AG08396 (cell line): ENCODE measurements at regions not wholly inside any gene's neighbourhood (a gene's known extent, or its start where the extent isn't known, plus 50 kb on each side); places are given as distances from the start of the nearest gene placed in this dataset.
"Not testable (repeated sequence)": the region's sequence is repeated elsewhere in the genome, so short reads cannot be mapped to it uniquely, and the experiment has no call there.

ENCODE experiments used
- DNase-seq: peaks from one replicate; pipeline ENCODE4 v3.0.0; 2012; ENCODE audit warnings: low spot score, mixed read lengths

- DNase-seq = no peak
Observed at GRCh38 chr2:7430421-7430868, 513.2 kb downstream of the RNF144A start.

DNA sequence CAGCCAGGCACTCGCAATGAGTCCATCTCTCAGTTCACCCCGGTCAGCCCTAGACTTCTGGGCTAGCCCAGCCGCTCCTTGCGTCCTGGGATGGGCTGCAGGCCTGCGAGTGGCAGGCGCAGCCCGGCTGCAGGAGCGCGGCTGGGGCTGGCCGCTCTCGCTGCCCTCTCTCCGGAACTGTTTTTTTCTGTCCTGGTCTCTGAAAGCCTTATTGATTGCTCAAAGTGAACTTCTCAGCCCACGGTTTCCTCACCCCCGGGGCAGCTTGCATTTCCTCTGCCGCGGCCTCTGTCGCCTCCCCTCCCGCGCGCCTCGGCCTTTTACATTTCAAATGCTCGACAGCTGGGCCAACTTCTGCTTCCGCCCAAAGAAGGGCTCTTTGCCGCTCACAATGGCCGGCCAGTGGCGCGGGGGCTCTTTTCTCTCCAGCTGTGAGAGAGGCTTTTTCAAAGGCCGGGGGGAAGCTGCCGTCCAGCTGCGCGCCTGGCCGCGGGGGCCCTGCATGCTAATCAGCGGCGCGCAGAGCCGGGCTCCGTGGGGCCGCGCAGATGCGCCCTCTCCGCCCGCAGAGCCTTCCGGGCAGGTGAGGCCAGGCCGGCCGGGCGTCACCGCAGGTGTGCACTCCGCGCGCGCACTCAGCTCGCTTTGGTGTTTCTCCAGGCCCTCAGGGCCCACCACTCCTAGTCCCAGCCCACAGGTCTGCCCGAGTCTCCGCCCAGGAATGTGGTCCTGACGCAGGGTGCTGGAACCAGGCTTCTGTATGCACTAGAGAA is 513.8 kb downstream of the RNF144A start:
- no peak for DNase-seq

DNA sequence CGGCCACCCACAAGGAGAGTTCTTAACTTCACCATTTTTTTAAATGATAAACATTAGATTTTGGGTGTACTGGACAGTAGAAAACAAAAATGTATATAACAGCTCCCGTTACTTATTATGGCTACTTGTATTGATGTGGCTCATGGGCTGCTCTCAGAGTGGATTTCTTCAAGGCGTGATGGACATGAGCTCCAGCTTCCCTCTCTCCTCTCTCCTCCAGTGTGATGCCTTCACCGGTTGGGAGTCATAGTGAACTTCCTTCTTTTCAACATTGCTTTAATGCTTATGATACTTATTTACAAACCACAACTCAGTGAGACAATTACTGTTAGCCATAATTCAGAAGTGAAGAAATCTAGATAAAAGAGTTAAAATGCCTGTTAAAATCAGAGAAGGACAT is 515.2 kb downstream of the RNF144A start:
- no peak for DNase-seq

- no peak for DNase-seq
Observed at GRCh38 chr2:7436096-7436906, 519.1 kb downstream of the RNF144A start.

DNA sequence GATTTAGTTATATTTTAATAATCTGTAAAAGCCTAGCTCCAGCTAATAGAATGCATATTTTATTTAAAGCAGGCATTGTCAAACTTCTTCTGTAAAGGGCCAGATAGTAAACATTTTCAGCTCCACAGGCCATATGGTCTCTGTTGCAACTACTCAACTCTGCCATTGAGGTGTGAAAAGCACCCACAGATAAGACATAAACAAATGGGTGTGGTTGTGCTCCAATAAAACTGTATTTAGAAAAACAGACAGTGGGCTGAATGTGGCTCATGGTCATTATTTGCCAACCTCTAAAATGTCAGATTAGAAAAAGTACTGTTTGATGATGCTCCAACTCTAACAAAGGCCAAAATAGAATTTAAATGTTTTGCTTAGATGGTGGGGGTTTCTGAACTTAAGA is 519.9 kb downstream of the RNF144A start:
- DNase-seq = no peak

GRCh38 chr2:7437716-7438632 is 520.8 kb downstream of the RNF144A start:
- DNase-seq = no peak

DNA sequence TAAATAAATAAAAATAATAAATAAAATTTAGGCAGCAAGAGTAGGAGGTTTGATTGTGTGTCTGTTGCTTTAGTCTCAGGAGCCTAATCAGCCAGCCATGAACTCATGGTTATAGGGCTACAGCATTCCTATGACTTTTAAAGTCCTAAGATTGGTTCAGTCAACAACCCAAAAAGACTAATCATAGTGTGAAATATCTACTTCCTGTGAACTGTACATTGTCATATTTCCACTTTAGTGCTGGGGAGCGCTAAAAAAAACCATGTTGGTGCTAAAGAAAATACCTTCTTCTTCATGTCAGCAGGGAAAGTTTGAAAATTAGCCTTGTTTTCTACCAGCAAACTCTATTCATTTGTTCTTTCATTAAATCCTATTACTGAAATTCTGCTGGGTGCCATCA is 521.6 kb downstream of the RNF144A start:
- no peak for DNase-seq

DNA sequence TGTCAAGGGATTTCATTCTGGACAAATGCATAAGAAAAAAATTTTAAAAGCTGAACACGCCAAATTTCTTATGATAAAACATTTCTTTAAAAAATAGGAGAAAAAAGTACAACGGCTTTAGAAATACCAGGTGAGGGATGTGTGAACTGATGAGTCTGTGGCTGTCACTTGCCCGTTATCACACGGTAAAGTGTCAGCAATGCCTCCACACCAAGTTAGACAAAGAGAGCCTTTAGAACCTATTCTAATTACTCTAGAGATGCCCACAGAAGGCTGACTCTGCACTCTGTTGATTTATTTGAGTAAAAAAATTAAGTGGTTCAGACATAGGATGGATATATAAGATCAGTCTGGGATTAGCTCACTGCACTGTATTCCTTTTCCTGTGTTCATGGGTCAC is 523.8 kb downstream of the RNF144A start:
- no peak for DNase-seq

DNA sequence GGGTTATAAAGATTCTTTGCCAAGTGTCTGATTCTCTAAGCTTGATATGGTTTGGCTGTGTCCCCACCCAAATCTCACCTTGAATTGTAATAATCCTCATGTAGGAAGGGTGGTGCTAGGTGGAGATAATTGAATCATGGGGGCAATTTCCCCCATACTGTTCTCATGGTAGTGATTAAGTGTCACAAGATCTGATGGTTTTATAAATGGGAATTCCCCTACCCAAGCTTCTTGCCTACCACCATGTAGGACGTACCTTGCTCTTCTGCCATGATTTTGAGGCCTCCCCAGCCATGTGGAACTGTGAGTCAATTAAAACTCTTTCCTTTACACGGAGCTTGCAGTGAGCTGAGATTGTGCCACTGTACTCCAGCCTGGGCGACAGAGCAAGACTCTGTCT is 524.6 kb downstream of the RNF144A start:
- DNase-seq = not testable (repeated sequence)

DNA sequence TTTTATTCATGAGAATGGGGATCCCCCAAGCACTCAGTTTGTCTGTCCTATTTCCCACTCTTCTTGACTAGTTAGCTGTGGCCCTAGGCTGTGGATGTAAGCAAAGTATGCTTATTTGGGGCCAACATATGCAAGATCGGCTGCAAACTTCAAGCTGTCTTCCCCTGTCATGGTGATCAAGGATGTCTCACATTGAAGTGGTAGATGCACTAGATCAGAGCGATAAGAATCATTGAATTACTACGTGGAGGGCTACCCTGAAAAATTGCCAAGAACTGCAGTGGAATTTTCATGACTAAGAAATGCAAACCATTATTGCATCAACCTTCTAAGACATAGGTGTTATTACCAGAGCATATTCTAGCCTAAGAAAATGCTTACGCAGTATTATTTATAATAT is 527.4 kb downstream of the RNF144A start:
- no peak for DNase-seq

DNA sequence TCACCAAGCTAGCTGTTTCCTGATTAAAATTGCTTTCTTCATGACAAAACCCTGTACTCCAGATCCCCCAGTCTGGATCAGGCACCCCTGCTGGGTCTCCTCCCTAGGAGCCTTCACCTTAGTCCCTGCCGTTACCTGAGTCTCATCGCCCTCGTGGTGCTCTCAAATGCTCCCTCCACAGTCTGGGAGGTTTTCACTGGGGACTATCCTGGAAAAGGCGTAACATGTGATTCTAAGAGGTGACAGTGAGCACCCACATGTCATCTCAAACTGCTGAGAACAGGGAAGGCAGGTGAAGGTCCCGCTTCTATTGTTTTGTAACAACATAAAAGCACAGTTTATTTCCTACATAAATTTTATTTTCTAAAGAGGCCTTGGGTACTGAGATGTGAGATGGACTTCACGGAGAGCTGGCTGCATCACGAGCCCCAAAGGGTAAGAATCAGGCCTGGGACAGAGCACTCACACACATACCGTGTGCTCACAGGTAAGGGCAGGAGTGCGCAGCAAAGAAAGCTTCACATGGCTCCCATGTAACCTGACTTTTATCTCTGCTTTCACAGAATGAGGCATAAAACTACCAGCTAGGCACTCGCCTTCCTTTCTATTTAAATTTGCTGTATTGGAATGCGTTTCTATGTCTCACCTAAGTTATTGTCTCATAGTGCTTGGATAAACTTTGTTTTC is 531.5 kb downstream of the RNF144A start:
- no peak for DNase-seq

DNA sequence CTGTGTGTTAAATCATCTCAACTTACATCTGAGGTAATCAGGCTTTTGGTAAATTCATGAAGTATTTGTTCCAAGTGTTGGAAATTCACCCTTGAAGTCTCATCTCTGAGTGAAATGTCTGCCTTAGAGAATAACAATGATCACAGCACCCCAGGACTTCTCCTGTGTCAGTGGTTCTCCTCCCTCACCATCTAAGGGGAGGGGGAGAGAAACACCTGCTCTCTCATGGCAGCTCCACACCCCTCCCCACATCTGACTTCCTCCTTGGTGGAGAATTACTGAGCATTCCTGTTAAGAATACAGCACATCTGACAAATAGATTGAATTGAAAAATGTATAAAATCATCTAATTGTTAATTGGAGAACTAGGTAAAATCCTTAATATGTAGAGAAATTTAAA is 532.1 kb downstream of the RNF144A start:
- no peak for DNase-seq

DNA sequence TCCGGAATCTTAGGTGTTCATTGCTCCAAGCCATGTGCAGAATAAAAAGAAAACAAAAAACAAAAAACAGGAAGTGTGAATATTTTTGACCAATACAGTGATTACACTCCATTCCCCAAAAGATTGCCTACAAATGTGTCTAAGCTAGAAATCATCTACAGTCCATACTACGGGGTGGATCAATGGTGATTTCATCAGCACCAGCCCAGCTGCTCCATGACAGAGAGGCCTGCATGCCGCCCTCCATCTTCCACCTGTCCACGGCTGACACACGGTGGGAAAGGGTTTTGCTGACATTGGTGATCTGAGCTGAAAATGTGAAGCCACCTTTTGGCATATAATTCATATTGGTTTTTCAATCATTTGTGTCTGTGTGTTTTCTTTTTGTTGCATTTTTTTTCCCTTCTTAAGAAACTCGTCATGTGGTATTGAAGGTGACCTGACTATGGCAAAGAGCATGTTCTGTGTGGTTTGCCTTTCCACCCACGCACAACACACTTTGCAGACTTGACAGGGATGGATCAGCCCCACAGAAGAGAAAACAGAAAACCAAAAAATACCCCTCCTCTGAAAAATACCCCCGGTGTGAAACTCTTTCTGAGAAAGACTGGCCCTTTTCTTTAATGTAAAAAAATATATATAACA is 533.1 kb downstream of the RNF144A start:
- no peak for DNase-seq

- DNase-seq = no peak
Observed at GRCh38 chr2:7450833-7451190, 533.6 kb downstream of the RNF144A start.

DNA sequence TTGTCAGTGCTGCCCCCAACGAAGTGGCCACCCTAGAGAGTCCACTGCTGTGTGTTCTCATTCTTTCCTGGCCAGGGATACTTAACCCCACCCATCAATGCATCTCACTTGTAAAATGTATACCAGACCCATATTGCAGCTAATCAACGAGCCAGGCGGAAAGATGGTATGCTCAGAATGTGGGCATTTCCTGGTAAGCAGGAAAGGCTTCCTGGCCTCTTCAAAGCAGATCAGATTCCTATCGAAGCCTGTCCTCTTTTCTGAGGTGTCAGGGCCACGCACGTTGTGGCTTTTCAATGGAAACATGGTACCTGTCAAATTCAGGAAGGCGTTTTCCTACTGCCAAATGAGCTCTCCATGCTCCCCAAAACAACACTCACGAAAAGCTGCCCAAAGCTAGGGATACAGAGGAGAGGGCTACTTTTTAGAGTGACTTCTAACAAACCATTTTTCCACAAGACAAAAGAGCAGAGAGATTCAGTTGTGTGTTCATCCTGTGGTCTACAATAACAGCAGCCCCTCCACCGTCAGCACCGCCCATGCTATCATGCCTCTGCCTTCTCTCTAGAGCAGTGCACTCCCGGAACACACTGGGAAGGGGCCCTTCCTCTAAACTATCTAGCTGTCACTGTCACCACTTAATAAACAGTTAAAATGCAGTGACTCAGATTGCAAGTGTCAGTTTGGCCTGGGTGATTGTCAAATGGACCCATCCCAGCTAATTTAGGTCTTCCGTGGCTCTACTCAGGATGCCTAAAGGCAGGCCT is 535.1 kb downstream of the RNF144A start:
- no peak for DNase-seq

DNA sequence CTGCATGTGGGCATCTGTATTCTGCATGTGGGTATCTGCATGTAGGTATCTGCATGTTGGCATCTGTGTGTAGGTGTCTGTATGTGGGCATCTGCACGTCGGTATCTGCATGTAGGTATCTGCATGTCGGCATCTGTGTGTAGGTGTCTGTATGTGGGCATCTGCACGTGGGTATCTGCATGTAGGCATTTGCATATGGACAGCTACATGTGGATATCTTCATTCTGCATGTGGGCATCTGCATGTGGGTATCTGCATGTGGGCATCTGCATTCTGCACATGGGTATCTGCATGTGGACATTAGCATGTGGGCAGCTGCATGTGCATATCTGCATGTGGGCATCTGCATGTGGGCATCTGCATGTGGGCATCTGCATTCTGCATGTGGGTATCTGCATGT is 537.4 kb downstream of the RNF144A start:
- no peak for DNase-seq

DNA sequence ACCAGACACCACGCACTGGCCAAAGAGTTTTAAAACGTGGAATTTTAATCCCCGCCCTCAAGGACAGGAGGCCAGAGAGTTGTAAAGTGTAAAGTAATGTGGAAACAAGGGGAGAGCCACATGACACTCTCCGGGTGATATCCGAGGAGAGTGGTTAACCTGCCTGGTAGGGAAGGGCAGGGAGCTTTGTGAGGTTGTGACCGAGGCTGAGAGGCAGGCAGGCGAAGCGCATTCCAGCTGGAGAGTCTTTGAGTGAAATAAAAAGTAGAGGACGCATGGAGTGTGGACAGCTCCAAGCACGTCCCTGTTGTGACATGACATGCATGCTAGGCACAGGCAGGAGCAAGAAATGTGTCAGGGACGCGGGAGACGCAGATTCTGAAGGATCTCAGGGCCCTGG is 539.5 kb downstream of the RNF144A start:
- no peak for DNase-seq

GRCh38 chr2:7458066-7458465 is 540.9 kb downstream of the RNF144A start:
- no peak for DNase-seq

DNA sequence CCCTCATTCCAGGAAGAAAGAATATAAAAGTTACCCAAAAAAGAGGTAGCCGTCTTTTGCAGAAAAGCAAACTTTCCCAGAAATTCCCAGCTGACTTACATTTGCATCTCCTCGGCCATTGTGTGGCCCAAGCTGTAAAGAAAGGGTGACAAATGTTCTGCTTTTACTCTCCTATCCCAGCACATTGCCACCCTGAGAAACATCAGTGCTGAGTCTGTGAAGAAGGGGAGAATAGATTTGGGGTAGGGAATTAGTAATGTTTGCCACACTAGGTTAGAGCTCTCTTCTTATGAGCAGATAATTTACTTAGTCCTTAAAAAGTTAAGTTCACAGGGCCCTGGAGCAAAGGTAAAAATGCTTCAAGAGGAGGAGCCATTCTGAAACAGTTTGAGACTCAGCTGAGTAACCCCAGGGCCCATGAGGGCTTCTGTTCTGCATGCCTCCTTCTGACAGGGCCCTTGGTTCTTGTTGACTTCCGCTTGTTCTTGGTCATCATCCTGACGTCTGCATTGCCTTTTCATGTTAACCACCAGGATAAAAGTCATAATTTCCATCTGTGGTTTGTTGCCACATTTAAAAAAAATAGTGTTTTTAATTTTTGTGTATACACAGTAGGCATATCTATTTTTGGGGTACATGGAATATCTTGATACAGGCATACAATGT is 550.7 kb downstream of the RNF144A start:
- DNase-seq = no peak

- no peak for DNase-seq
Observed at GRCh38 chr2:7468448-7468828, 551.2 kb downstream of the RNF144A start.
